ENCODE measurements at regions not wholly inside any gene's neighbourhood (a gene's known extent, or its start where the extent isn't known, plus 50 kb on each side); places are given as distances from the start of the nearest gene placed in this dataset.

- intact Hi-C loops (cut with DNase I; ENCODE audit: low total_unique reads), result no loop called here
- H3K9me3 ChIP-seq, result no peaks in the 10 kb centered on the region
- no peak overlapping the region for H3K4me3 ChIP-seq
- WGBS, 5 donors, result 78 to 83% (median 81%) methylated on average over 4 of the region's 4 CpGs
- DNase-seq, result no peak
- no peaks in the 10 kb centered on the region for H3K36me3 ChIP-seq
- H3K27me3 ChIP-seq, result peaks cover 0 to 45% (median 5%) of the 10 kb centered on the region in 3 donors
- H3K27ac ChIP-seq, result no peak overlapping the region
- H3K4me1 ChIP-seq, result peaks cover 0 to 10% (median 6%) of the 10 kb centered on the region in 4 donors
- no peak for TF ChIP-seq CTCF (IDR thresholded peaks at IDR 0.05)
- TF ChIP-seq POLR2A (IDR thresholded peaks at IDR 0.05), result no peak
- no peak for TF ChIP-seq EP300 (IDR thresholded peaks at IDR 0.05)
- no peak for TF ChIP-seq POLR2AphosphoS5 (IDR thresholded peaks at IDR 0.05)
Measured at GRCh38 chr9:99366621-99367020, 144.5 kb downstream of the SEC61B start.

- DNase-seq, result peak in 1 of 2 donors; percentile 83
- Histone ChIP-seq H3K4me1 (peaks cover 0 to 10% (median 2%) of the 10 kb centered on the region in 4 donors), H3K36me3 (no peaks in the 10 kb centered on the region), H3K4me3 (peak overlapping the region; percentile 36 to 43 (median 40)), H3K9me3 (no peaks in the 10 kb centered on the region), H3K27ac (peak overlapping the region in 4 of 5 donors; percentile 20 to 82 (median 48)), H3K27me3 (peaks cover 0 to 41% (median 5%) of the 10 kb centered on the region in 3 donors)
- 14 to 20% (median 16%) methylated on average over 26 to 31 of the region's 31 CpGs for WGBS, 5 donors
- intact Hi-C loops (cut with DNase I; ENCODE audit: low total_unique reads), result no loop called here
- TF ChIP-seq CTCF (IDR thresholded peaks at IDR 0.05) (no peak), POLR2A (IDR thresholded peaks at IDR 0.05) (no peak), EP300 (IDR thresholded peaks at IDR 0.05) (no peak), POLR2AphosphoS5 (IDR thresholded peaks at IDR 0.05) (peak in 1 of 3 donors; percentile 67)
Measured at GRCh38 chr9:99368341-99369326, 146.6 kb downstream of the SEC61B start.

GRCh38 chr9:99369327-99369722, 147.2 kb downstream of the SEC61B start:
- no peak overlapping the region for H3K4me3 ChIP-seq
- 91 to 95% (median 93%) methylated on average over 9 of the region's 9 CpGs for WGBS, 5 donors
- H3K9me3 ChIP-seq, result no peaks in the 10 kb centered on the region
- peak overlapping the region in 1 of 5 donors; percentile 82 for H3K27ac ChIP-seq
- peaks cover 0 to 39% (median 5%) of the 10 kb centered on the region in 3 donors for H3K27me3 ChIP-seq
- intact Hi-C loops (cut with DNase I; ENCODE audit: low total_unique reads), result no loop called here
- TF ChIP-seq POLR2AphosphoS5 (IDR thresholded peaks at IDR 0.05) (no peak), POLR2A (IDR thresholded peaks at IDR 0.05) (no peak), EP300 (IDR thresholded peaks at IDR 0.05) (no peak)
- H3K4me1 ChIP-seq, result peaks cover 0 to 10% (median 2%) of the 10 kb centered on the region in 4 donors
- H3K36me3 ChIP-seq, result no peaks in the 10 kb centered on the region
- no peak for DNase-seq

GRCh38 chr9:99370376-99370775, 148.3 kb downstream of the SEC61B start:
- 76 to 87% (median 86%) methylated on average over 3 of the region's 3 CpGs for WGBS, 5 donors
- DNase-seq, result no peak
- intact Hi-C loops (cut with DNase I; ENCODE audit: low total_unique reads), result no loop called here
- Histone ChIP-seq H3K36me3 (no peaks in the 10 kb centered on the region), H3K9me3 (no peaks in the 10 kb centered on the region), H3K4me3 (no peak overlapping the region), H3K27ac (no peak overlapping the region), H3K4me1 (peaks cover 0 to 10% (median 2%) of the 10 kb centered on the region in 4 donors), H3K27me3 (peaks cover 0 to 30% (median 5%) of the 10 kb centered on the region in 3 donors)
- TF ChIP-seq EP300 (IDR thresholded peaks at IDR 0.05), result no peak
- TF ChIP-seq POLR2A (IDR thresholded peaks at IDR 0.05), result no peak
- no peak for TF ChIP-seq POLR2AphosphoS5 (IDR thresholded peaks at IDR 0.05)

GRCh38 chr9:99371376-99371775, 149.3 kb downstream of the SEC61B start:
- intact Hi-C loops (cut with DNase I; ENCODE audit: low total_unique reads), result no loop called here

More at GRCh38 chr9:99371376-99371775, 149.3 kb downstream of the SEC61B start:
- TF ChIP-seq CTCF (IDR thresholded peaks at IDR 0.05) (no peak), POLR2A (IDR thresholded peaks at IDR 0.05) (no peak), EP300 (IDR thresholded peaks at IDR 0.05) (no peak), POLR2AphosphoS5 (IDR thresholded peaks at IDR 0.05) (no peak)
- Histone ChIP-seq H3K27ac (no peak overlapping the region), H3K4me1 (peaks cover 0 to 10% (median 2%) of the 10 kb centered on the region in 4 donors), H3K27me3 (peaks cover 0 to 21% (median 5%) of the 10 kb centered on the region in 3 donors), H3K4me3 (no peak overlapping the region), H3K9me3 (no peaks in the 10 kb centered on the region), H3K36me3 (no peaks in the 10 kb centered on the region)
- no peak for DNase-seq
- WGBS, 5 donors, result 75 to 93% (median 80%) methylated on average over 2 of the region's 2 CpGs
